Vagina (tissue), 2 donors: ENCODE measurements at regions not wholly inside any gene's neighbourhood (a gene's known extent, or its start where the extent isn't known, plus 50 kb on each side); places are given as distances from the start of the nearest gene placed in this dataset.

Source experiments
- CTCF ChIP-seq, 3 experiments: fragments of 450-650 bp in 2 of 3; fragments of 200-600 bp in 1 of 3; sonication (generic) in 1 of 3; IDR thresholded peaks; one replicate each; pipeline ENCODE4 v1.5.1; 2017 to 2019; ENCODE audit warnings: antibody characterized with exemption in 3 of 3, mild to moderate bottlenecking in 2 of 3, moderate library complexity in 2 of 3
- POLR2AphosphoS5 ChIP-seq, 2 donors: sonication (generic); formaldehyde crosslinking; IDR thresholded peaks; one replicate each; pipeline ENCODE4 v1.9.0; 2017; ENCODE audit warnings: antibody characterized with exemption in 2 of 2, mild to moderate bottlenecking in 2 of 2, low read depth in 1 of 2; ENCODE audit not compliant: insufficient read depth in 1 of 2

GRCh38 chr17:69643686-69644085, 229.2 kb downstream of the MAP2K6 start:
- TF ChIP-seq POLR2AphosphoS5 (IDR thresholded peaks at IDR 0.05; ENCODE audit: insufficient read depth in 1 of 2, low read depth in 1 of 2) (no peak), CTCF (IDR thresholded peaks at IDR 0.05) (no peak)
